Prostate gland (tissue), 2 donors: ENCODE measurements at regions not wholly inside any gene's neighbourhood (a gene's known extent, or its start where the extent isn't known, plus 50 kb on each side); places are given as distances from the start of the nearest gene placed in this dataset.

ENCODE experiments used
- DNase-seq: peaks from one replicate; pipeline ENCODE4 v3.0.0-alpha.2; 2019; ENCODE audit warnings: low spot score
- H3K27ac ChIP-seq, 2 donors: fragments of 200-600 bp; sonication (generic); 2 replicates each; pipeline ENCODE4 v1.5.1; 2017 to 2019
- H3K27me3 ChIP-seq: fragments of 200-600 bp; sonication (generic); replicated peaks from 2 replicates; pipeline ENCODE4 v1.5.1; 2019; ENCODE audit not compliant: insufficient read depth
- H3K36me3 ChIP-seq, 2 donors: fragments of 200-600 bp; sonication (generic); 1 replicate in 1 of 2; 2 replicates in 1 of 2; pipeline versions ENCODE4 v1.5.1 to v1.8.1; 2017 to 2019
- H3K4me1 ChIP-seq: fragments of 200-600 bp; sonication (generic); replicated peaks from 2 replicates; pipeline ENCODE4 v1.5.1; 2019
- H3K4me3 ChIP-seq, 2 donors: fragments of 200-600 bp; sonication (generic); 2 replicates each; pipeline ENCODE4 v1.5.1; 2017 to 2019
- H3K9me3 ChIP-seq: fragments of 200-600 bp; sonication (generic); 2 replicates; pipeline ENCODE4 v1.5.1; 2017
- CTCF ChIP-seq, 4 experiments: fragments of 200-600 bp in 2 of 4; fragments of 450-650 bp in 2 of 4; sonication (generic) in 2 of 4; IDR thresholded peaks; 1 replicate in 3 of 4; 2 replicates in 1 of 4; pipeline ENCODE4 v1.5.1; 2016 to 2019; ENCODE audit warnings: antibody characterized with exemption in 4 of 4, mild to moderate bottlenecking in 2 of 4, moderate library complexity in 2 of 4
- POLR2A ChIP-seq: fragments of 450-650 bp; IDR thresholded peaks from one replicate; pipeline ENCODE4 v1.6.1; 2016; ENCODE audit warnings: antibody characterized with exemption, mild to moderate bottlenecking
- POLR2AphosphoS5 ChIP-seq: sonication (generic); formaldehyde crosslinking; IDR thresholded peaks from one replicate; pipeline ENCODE4 v1.6.1; 2017; ENCODE audit warnings: antibody characterized with exemption
- WGBS: methylation state at CpG from one replicate; pipeline ENCODE4 v1.1.5; 2018; 5-methylcytosine and 5-hydroxymethylcytosine counted together
- intact Hi-C: fragments of 100-400 bp; cut with DNase I; formaldehyde crosslinking; loops from one replicate; pipeline ENCODE4 v1.14.2; 2022

- Histone ChIP-seq H3K27ac (peak overlapping the region; percentile 10 to 90), H3K4me3 (no peak overlapping the region)
- intact Hi-C loops: loop anchor here (1.0 to 5.0 kb wide), 3 partner anchors 37 to 413 kb away; partner anchors contain the start of gene RAI14
Observed at GRCh38 chr5:34485768-34486030, 170.4 kb upstream of the RAI14 start.

GRCh38 chr5:34486160-34486848 lies 169.8 kb upstream of the RAI14 start:
- intact Hi-C loops: loop anchor here (1.0 to 5.0 kb wide), 3 partner anchors 36 to 412 kb away; partner anchors contain the start of gene RAI14

More at GRCh38 chr5:34485768-34486030, 170.4 kb upstream of the RAI14 start:
- peaks cover 15% of the 10 kb centered on the region for H3K4me1 ChIP-seq
- no peaks in the 10 kb centered on the region for H3K27me3 ChIP-seq
- DNase-seq: no peak
- TF ChIP-seq POLR2AphosphoS5 (no peak), POLR2A (no peak), CTCF (IDR thresholded peaks at IDR 0.05) (no peak)
- no peaks in the 10 kb centered on the region for H3K9me3 ChIP-seq
- no peaks in the 10 kb centered on the region for H3K36me3 ChIP-seq

GRCh38 chr5:34486849-34487158 lies 169.3 kb upstream of the RAI14 start:
- TF ChIP-seq POLR2AphosphoS5: no peak
- no peak for TF ChIP-seq POLR2A
- no peak for TF ChIP-seq CTCF (IDR thresholded peaks at IDR 0.05)
- Histone ChIP-seq H3K4me3 (no peak overlapping the region), H3K9me3 (no peaks in the 10 kb centered on the region), H3K27me3 (no peaks in the 10 kb centered on the region), H3K27ac (peak overlapping the region; percentile 76 to 90), H3K4me1 (peaks cover 18% of the 10 kb centered on the region), H3K36me3 (no peaks in the 10 kb centered on the region)
- intact Hi-C loops: loop anchor here (1.0 to 5.0 kb wide), 3 partner anchors 35 to 411 kb away; partner anchors contain the start of gene RAI14
- 48% methylated on average over 2 of the region's 2 CpGs for WGBS
- DNase-seq: no peak

More at GRCh38 chr5:34486160-34486848, 169.8 kb upstream of the RAI14 start:
- H3K9me3 ChIP-seq: no peaks in the 10 kb centered on the region
- peak overlapping the region; percentile 76 to 90 for H3K27ac ChIP-seq
- TF ChIP-seq CTCF (IDR thresholded peaks at IDR 0.05) (peak; percentile 83 to 91 (median 85)), POLR2A (no peak), POLR2AphosphoS5 (peak; percentile 75)
- H3K36me3 ChIP-seq: no peaks in the 10 kb centered on the region
- WGBS: 17% methylated on average over 15 of the region's 15 CpGs
- peaks cover 18% of the 10 kb centered on the region for H3K4me1 ChIP-seq
- H3K27me3 ChIP-seq: no peaks in the 10 kb centered on the region
- DNase-seq: peak; percentile 89
- H3K4me3 ChIP-seq: no peak overlapping the region

- WGBS: 67% methylated on average over 11 of the region's 11 CpGs
- H3K27me3 ChIP-seq: no peaks in the 10 kb centered on the region
- no peak overlapping the region for H3K4me3 ChIP-seq
- intact Hi-C loops: loop anchor here (5.0 kb wide), 2 partner anchors 35 to 170 kb away; partner anchors contain the start of gene RAI14
- H3K9me3 ChIP-seq: no peaks in the 10 kb centered on the region
- peak; percentile 64 for DNase-seq
- TF ChIP-seq CTCF (IDR thresholded peaks at IDR 0.05) (no peak), POLR2A (no peak), POLR2AphosphoS5 (peak; percentile 92)
- H3K4me1 ChIP-seq: peaks cover 18% of the 10 kb centered on the region
- no peaks in the 10 kb centered on the region for H3K36me3 ChIP-seq
- peak overlapping the region; percentile 76 to 90 for H3K27ac ChIP-seq
Observed at GRCh38 chr5:34487159-34487879, 168.8 kb upstream of the RAI14 start.
